Bone marrow (tissue), 2 donors: ENCODE measurements at regions not wholly inside any gene's neighbourhood (a gene's known extent, or its start where the extent isn't known, plus 50 kb on each side); places are given as distances from the start of the nearest gene placed in this dataset.
"Not testable (repeated sequence)": the region's sequence is repeated elsewhere in the genome, so short reads cannot be mapped to it uniquely, and the experiment has no call there.

Experiments used
- DNase-seq, 2 donors: peaks; one replicate each; lab custom pipeline; 2025; lab: John Stamatoyannopoulos, UW

- DNase-seq = not testable (repeated sequence)
Observed at GRCh38 chr7:29701540-29701939, 104.8 kb upstream of the WIPF3 start.

GRCh38 chr7:29703830-29704229 is 102.5 kb upstream of the WIPF3 start:
- DNase-seq = not testable (repeated sequence)

GRCh38 chr7:29709002-29709401 is 97.3 kb upstream of the WIPF3 start:
- DNase-seq = not testable (repeated sequence)

- DNase-seq = not testable (repeated sequence)
Observed at GRCh38 chr7:29723127-29723526, 83.2 kb upstream of the WIPF3 start.

GRCh38 chr7:29723599-29723998 is 82.7 kb upstream of the WIPF3 start:
- DNase-seq = no peak

- DNase-seq = not testable (repeated sequence)
Observed at GRCh38 chr7:29729534-29730165, 76.7 kb upstream of the WIPF3 start.

GRCh38 chr7:29734246-29734731 is 72.0 kb upstream of the WIPF3 start:
- DNase-seq = no peak

- not testable (repeated sequence) for DNase-seq
Observed at GRCh38 chr7:29747645-29748245, 58.6 kb upstream of the WIPF3 start.

- DNase-seq = no peak
Observed at GRCh38 chr7:29748286-29749099, 57.8 kb upstream of the WIPF3 start.

GRCh38 chr7:29749701-29750321 is 56.5 kb upstream of the WIPF3 start:
- no peak for DNase-seq

GRCh38 chr7:29750373-29750940 is 55.9 kb upstream of the WIPF3 start:
- not testable (repeated sequence) for DNase-seq

- DNase-seq = not testable (repeated sequence)
Observed at GRCh38 chr7:29751012-29751411, 55.3 kb upstream of the WIPF3 start.

- no peak for DNase-seq
Observed at GRCh38 chr7:29754874-29755490, 51.3 kb upstream of the WIPF3 start.
